ENCODE measurements at regions not wholly inside any gene's neighbourhood (a gene's known extent, or its start where the extent isn't known, plus 50 kb on each side); places are given as distances from the start of the nearest gene placed in this dataset.

DNA sequence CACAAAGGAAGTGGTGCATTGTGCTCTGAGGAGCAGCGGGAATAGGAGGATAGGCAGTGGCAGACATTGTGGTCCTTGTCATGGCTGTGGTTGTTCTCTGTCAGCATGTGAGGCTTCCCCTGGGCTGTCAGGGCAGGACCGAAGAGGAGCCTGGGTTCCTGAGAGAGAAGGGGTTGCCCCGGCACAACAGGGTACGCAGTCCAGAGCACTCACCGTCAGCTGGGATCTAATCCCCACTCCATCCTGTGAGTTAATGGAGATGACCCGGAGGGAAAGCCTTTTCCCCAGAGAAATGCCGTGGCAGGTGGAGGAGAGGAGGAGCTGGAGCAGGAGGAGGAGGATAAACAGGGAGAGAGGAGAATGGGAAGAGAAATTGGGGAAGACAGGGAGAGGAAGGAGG lies 396.7 kb upstream of the HS6ST1 start:
- no peak for DNase-seq

DNA sequence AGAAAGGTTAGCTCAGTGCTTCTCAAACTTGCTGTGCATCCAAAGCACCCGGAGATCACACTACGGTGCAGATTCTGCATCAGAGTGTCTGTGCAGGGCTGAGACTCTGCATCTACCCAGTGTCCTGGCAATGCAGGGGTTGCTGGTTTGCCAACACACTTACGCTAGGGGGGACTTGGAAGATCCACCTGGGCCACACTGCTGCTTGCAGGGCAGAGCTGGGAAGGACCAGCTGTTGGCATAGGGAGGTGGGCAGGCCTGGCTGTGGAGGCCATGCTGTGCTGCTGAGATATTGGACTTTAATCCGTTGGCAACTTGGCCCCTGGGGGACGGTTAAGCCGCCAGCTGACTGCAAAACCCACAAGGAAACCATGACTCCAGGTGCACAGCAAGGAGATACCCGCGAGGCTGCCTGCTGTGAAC lies 397.6 kb upstream of the HS6ST1 start:
- DNase-seq: no peak

DNA sequence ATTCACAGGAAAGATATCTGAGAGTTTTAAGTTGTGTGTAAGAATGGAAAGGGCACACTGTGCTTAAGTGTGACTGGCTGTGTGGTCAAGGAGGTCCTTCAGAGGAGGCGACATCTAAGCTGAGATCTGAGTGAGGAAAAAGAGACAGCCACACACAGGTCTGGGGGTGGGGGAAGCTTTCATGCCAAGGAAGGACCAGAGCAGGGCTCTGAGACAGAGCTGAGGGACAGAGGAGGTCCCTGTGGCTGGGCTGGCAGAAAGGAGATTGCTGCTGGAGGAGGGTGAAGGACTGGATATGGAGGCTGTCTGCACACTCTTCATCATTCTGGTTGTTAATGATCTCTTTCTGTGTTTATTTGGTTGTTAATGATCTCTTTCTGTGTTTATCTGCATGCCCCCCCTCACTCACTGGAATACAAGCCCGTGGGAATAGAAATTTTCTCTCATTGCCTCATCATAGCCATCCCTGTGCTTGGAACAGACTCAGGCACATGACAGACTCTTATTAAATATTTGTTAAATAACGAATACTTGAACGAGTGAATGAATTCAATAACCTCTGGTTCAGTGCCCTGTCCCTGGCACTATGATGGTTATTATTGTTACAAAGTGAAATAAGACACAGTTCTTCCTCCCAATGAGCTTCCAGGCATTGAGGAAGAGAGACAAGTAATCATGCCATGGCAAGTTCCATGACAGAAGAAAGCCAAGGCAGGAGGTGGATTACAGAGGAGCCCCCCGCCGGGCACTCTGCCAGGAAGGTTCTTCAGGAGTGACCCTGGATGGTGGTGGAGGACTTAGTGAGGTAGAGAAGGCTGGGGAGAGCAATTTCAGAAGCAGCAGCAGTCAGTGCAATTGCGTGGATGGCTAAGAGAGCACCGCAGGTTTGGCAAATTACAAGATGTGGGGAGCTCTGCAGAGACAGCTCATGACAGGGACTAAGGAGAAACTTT lies 399.4 kb upstream of the HS6ST1 start:
- DNase-seq: no peak

DNA sequence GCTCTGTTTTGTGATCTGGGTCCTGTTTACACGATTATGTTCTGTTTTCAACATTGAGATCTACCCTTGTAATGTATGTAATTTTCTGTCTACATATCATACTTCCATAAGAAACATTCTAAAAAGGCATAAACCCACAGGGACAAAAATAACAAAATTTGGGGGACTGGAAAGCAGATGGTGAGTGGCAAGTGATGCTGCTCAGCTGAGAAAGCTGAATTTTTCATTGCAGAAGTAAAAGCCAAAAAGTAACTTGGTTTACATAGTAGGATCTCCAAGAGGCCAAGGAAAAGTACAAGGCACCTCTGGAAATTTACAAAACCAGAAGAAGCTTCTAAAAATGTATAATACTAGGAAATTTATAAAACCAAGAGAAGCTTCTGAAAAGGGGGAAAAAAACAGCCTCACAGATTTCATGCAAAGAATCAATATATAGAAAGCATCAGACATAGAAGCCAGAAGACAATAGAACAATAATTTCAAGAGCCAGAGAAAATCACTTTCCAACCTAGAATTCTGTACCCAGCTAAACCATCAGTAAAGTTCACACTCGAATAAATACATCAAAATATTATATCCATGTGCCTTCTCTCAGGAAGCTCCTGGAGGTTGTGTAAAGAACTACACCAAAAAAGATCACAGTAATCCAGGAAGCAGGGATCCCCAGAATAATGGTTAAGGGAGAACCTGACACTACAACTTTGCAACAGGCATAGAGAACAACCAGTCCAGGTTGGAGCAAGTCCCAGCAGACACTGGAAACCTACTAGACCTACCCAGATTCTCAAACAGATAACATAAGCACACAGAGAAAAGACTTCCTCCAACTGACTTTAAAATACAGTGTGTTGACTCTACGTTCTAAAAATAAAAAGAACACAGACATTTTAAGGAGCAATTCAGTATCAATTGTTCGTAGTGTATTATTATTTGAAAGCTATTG lies 401.7 kb upstream of the HS6ST1 start:
- no peak for DNase-seq

DNA sequence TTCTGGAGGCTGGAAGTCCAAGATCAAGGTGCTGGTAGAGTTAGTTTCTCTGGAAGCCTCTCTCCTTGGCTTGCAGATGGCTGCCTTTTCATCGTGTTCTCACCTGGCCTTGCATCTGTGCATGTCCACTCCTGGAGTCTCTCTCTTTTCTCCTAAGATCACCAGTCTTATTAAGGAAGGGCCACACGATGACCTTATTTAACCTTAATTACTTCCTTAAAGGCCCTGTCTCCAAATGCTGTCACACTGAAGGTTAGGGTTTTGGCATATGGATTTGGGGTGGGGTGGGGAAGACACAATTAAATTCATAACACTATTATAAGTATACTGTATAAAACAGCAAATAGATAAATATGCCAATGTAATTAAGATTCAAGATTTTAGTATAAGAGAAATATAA lies 402.4 kb upstream of the HS6ST1 start:
- DNase-seq: no peak

DNA sequence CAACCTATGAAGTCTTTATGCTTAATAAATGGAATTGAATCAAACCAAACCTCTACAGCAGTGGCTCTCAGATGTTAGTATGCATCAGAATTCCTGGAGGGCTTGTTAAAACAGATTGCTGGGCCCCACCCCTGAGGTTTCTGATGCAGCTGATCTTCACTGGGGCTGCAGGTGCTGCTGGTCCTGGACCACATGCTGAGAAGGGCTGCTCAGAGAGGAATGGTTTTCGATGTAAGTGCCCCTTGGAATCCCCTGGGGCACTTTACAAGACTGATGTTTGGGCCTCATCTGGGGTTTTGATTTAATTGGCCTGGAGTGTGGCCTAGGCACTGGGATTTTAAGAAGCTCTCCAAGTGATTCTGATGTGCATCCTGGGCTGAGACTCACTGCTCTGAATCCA lies 403.8 kb upstream of the HS6ST1 start:
- no peak for DNase-seq

DNA sequence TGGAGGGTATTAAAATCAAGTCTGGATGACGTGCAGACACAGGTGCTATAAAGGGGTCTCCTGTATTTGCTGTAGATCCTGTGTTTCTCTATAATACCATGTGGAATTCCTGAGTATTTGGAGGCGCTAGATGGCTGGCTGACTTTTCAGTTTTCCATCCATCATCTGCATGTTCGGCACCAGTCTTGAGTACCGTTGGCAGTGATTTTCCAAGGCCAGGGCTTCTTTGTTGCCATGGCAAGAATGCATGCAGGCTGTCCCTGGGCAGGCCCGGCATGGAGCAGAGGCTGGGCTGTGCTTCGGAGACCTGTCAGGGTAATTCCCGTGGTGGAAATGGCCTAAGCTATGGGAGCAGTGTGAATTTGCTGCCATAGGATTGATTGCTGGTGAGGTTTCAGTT lies 405.9 kb upstream of the HS6ST1 start:
- no peak for DNase-seq

DNA sequence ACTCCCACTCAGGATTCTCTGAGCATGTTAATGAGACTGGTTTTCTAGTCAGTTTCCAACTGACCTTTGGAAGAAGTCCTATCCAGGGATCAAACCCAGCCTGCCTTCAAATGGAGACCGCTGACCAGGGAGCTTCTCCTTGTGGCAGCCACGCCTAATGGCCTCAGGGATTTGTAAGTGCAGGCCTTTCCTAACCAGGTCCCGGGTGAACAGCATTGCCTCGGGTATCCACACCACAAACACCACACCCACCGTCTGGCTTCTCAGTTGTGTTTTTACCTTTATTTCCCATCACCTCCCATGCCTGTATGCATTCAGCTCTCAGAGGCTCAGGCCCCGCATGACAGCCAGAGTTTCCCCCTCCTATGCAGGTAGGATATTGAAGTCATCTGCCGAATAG lies 406.3 kb upstream of the HS6ST1 start:
- DNase-seq: no peak

DNA sequence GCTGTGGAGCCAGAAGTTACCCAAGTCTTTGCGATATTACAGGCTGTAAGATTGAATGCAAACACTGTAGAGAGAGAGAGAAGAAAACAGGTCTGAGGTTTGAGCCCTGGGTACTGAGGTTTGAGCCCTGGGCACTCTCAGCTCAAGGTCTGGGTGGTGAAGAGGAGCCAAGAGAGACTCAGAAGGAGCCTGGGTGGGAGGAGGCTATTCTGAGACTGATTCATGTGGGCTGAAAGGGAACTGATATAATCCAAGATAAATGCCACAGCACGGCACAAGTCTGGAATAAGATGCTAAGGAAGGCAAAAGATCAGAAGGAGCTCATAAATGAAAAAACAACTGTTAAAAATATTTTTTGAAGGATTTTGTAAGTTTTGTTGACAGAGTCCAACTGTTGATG lies 407.6 kb upstream of the HS6ST1 start:
- DNase-seq: no peak

DNA sequence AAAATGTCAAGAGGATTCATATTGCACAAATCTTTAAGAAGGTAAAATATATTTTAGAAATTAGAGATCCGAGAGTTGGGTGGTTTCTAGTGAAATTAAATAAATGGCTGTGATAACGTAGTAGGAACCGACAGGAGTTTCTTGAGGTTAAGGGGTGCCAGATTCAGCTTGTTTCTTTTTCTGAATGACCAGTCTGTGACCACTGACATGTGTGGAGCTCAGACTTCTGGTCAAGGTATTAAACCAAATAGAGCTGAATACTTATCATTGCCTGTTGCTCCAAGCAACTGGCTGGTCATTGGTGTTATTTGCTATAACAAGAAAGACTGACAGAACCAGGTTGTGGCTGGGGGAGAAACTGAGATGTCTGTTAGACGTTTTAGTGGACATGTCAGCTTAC lies 408.2 kb upstream of the HS6ST1 start:
- DNase-seq: no peak

DNA sequence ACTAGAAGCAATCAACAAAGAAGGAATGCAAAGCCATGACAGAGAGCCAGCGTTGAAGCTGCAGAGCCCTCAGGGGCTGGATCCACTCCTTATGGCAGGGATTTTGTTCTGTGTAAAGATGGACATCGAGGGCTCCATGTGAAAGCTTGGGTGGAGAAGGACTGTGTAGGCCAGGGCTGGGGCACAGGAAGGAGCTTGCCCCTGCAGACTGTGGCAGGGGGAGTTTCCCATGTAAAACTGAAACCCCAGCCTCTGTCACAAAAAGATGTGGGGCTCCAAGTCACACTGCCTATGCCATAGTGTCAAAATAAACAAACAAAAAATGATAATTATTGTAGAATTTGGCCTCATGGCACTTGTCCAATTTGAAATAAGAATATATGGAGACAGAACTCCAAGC lies 408.7 kb upstream of the HS6ST1 start:
- no peak for DNase-seq

DNA sequence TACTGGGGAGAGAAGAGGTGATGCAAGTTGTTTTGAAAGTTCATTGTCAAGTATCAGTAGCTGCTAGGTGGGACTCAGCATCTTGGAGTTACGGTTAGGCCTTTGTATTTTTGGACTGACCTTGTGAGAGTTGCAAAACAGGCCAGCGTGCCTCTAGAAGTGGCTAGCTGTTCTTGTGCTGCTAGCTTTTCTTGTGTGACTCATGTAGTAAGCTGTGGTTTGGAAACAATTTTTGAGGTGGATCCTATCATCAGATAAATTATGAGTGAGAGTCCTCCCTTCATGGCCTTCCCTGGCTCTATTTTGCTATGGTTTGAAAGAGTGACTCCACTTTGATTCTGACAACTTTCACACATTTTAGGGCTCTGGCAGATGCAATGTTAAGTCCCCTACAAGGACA lies 409.2 kb upstream of the HS6ST1 start:
- no peak for DNase-seq

DNA sequence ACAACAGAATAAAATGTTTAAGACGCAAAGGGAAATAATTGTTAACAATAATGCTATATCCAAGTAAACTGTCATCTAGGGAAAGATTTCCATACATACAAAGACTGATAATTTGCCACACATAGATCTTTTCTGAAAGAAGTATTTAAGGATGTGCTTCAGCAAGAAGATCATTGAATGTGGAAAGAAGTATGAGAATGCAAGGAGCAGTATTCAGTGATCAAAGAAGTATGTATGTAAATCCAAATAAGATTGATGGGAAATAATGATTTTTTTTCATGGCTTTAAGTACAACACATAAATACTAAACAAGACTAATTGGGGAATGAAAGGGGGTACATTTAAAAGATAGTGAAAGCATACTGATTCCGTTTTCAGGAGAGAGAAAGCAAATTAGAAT lies 410.4 kb upstream of the HS6ST1 start:
- DNase-seq: no peak

DNA sequence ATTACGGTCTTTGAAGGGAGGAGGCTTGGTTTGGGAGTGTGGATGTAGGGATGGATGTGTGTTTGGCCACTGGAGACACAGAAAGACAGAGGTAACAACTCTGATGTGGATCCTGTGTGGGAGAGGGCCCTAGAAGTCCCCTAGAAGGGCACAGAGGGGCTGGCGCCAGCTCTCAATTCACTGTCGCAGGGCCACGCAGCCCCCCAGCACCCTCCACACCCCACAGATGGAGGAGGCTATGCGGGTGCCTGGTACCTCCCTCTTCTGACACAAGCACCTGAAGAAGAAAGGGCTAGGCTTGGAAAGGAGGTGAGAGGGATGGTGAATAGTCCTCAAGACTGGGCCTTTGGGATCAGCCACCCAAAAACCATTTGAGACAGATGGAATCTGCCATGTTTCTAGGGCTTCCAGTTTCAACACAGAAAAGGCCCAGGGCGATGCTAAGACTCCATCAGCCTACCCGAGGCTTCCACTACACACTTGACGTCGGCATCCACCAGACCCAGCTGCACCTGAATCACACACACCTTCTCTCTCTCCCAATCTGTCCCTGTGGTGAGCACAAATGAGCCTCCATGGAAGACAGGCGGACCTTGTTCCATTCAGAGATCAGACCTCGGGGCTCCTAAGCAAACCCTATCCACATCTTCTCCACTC lies 413.5 kb upstream of the HS6ST1 start:
- DNase-seq: no peak

DNA sequence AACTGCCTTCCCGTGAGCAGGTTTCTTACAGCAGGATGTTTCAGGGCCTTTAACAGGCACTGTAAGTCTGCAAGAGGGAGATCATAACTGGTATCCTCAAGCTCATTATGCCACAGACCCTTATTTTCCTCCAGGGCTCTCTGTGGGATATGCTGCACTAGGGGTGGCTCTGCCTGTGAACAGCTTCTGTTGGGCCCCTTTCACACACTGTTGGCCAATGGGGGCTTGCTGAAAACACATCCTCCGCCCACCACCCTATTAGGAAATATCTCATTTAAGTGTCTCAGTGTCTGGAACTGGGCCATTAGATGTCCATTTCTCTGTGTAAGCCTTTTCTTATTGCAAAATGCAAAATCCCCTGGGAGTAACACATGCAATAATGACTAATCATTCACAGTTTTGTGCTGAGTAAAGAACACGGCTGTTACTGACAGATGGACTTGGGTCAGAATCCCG lies 414.3 kb upstream of the HS6ST1 start:
- no peak for DNase-seq

DNA sequence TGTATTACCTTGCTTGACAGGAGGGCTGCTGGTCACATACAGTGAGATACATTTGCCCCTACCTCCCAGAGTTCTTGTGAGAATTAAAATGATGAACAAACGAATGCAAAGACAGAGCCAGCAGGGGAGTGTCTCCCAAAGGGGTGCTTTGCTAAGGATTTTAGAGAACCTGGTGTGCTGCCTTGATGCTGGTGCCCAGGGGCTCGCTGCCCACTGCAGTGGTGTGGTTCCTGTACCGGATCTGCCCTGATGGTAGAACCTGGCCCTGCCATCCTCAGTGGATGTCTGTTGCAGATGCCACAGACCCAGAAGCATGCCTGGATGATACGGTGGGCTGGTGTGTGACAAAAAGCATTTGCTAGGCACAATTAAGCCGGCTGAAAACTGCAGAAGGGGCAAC lies 414.8 kb upstream of the HS6ST1 start:
- no peak for DNase-seq

DNA sequence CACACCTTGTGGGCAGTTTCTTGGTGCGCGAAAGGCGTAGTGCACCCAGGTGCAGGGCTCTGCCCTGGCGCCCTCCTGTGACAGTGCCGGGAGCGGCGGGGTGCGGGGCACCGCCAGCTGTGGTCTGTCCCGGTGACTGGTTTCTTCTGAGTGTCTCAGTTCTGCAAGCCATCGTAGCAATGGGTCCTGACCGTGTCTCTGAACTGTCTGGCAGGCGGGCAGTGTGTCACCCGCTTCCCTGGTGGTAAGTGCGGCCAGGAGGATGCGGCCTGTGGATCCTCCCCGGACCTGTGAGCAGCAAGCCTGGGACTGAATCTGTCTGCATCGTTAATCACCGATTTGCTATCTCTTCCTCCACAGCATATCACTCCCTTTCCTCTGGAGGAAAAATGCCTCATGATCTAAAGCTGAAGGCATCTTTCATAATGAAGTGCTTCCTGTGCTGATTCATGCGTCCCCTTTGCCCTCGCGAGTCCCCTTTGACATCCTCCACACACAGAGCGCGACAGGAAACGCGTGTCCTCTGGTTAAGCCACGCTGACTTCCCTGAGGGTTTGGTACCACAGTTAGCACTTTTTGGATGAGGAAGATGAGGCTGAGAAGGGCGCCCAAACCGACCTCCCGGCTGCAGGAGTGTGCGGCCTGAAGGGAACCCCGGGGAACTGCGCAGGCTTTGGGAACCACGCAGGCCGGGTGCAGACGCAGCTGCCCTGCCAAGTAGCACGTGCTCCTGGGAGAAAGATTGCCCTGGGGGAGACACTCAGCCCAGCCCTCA lies 416.0 kb upstream of the HS6ST1 start:
- peak; percentile 29 for DNase-seq

DNA sequence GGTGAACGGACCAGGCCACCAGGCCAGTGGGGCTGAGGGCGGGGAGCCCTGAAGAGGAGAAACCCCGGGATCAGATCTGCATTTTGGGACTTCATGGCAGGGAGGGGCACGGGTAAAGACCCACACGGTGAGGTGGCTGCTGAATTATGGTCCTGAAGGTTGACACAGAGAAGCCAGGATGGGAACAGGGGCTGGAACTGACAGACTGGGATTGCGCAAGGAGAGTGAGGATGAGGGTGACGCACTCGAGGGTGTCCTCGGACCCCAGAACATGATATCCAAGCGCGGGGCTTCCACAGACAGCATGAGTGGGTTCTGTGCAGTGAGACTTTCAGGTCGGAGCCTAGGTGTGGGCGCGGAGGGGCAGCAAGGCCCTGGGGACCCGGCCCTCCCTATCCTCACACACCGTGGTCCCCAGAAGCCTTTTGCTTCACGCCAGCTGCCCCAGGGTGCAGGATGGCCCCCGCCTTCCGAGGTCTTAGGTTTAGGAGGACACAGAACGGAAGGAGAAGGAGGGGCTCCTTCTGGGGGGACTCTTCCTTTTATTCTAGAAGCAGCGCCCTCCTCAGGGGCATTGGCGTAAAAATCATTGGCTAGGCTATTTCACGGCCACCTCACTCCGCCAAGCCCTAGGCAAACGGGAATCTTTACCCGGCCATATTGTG lies 416.8 kb upstream of the HS6ST1 start:
- DNase-seq: no peak

DNA sequence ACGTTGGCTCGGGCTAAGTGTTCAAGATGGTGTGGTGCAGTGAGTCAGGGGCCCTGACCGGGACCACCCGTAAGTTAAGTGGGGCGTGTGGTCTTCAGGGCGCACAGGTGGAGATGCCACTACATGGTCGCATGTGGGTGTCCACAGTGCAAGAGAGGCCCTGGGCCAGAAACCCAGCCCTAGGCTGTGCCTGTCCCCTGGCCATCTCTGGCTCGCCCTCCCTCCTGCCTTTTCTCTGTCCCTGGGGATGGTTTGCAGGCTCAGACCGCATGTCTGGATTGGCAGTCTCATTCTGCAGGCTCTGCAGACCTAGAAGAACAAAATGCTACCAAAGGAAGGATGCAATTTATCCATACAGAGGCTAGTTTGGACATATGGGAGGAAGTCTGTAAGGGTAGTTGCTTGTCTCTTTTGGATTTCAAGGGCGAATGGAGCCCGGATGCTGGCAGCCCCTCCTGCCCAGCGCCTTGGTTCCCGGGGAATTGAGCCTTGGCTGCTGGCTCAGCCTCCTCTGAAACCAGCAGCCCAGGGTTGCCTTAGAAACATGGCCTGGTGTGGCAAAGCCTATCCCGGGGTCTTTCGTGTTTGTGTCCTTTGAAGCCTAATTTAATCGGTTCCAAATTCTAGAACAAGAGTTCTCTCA lies 417.5 kb upstream of the HS6ST1 start:
- DNase-seq: no peak

DNA sequence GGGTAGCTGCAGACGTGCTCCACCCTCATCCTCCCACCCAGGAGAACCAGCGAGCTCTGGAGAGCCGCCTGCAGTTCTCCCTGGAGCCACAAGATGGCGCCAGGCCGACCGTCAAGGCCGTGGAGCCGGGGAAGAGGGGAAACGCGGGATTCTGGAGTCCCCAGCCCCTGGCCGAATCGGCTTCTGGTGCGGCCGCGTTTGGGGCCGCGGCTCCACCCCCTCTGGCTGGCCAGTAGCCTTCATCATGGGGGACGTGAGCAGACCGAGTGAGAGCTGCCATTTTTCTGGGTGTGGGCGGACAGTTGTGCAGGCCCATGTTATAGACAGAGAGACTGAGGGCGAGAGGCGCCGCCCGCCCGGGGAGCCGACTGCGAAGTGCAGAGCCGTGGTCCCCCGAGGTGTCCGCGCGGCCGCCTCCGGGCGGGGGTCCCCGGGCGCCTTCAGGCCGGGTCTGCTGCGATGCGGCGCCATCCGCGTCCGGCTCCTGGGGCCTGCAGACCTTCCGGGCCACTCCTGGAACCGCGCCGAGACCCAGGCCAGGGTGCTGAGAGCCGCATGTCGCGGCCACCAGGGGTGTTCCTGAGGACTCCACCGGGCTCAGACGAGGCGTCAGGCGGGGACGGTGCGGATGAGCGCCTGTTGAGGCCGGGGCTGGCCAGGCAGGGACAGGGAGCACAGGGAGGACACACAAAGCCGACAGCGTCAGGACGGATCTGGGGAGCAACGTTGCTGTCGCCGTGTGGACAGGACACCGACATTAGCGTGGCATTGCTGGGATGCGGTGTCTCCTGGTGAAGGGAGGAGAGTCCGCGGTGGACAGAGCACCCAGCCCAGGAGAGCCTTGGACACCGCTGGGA lies 418.2 kb upstream of the HS6ST1 start:
- DNase-seq: peak; percentile 81

DNA sequence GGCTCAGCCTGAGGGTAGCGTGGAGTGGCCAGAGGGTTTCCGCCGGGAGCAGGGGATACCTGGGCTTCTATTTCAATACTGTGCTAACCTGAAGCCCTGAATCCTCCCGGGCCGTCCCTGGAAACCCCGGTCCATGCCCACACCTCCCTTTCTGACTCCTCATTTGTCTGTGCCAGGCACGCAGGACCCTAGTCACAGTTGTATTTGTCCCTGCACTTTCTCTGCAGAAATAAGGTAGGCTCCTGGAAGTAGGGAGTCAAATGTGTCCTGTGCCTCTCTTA lies 418.8 kb upstream of the HS6ST1 start:
- DNase-seq: no peak

All from stimulated activated CD8-positive, alpha-beta memory T cell treated with anti-CD3 and anti-CD28 coated beads, Interleukin-4, amount 100 ng/mL, for 48 hours (primary cell).